Endothelial cell of umbilical vein (primary cell): ENCODE measurements at regions not wholly inside any gene's neighbourhood (a gene's known extent, or its start where the extent isn't known, plus 50 kb on each side); places are given as distances from the start of the nearest gene placed in this dataset.

Source experiments
- BruUV-seq: library from RNA; stranded (reverse); fragments of 400-500 nt; replicated peaks from 2 replicates; lab custom pipeline; 2021; lab: Mats Ljungman, UMichigan
- CTCF ChIA-PET: fragments of 300-600, 350-600 bp; sonication (Branson Sonifier 250); formaldehyde crosslinking; loops from one replicate; lab custom pipeline; 2021; ENCODE audit warnings: antibody characterized with exemption, inconsistent platforms; lab: Charles Lee
- POLR2A ChIA-PET: fragments of 300-600, 350-600 bp; sonication (Branson Sonifier 250); formaldehyde crosslinking; loops from one replicate; lab custom pipeline; 2021; ENCODE audit warnings: antibody characterized with exemption, inconsistent platforms; lab: Charles Lee
- DNase-seq: peaks from one replicate; pipeline ENCODE4 v3.0.0-alpha.2; 2011; ENCODE audit warnings: low read depth, low spot score
- FAIRE-seq: peaks from 2 replicates; lab custom pipeline; 2011; peaks lifted over from hg19 to GRCh38; lab: Jason Lieb, UNC
- H2AFZ ChIP-seq: 2 replicates; pipeline ENCODE4 v1.6.0; 2012; ENCODE audit warnings: low read depth, low read length, control low read depth, inconsistent platforms
- H3K27ac ChIP-seq: 2 replicates; pipeline ENCODE4 v1.5.1; 2011; ENCODE audit warnings: low read depth, mild to moderate bottlenecking, control low read depth, low read length, moderate library complexity; ENCODE audit not compliant: insufficient read depth
- H3K27me3 ChIP-seq, 2 experiments: 2 replicates each; pipeline versions ENCODE4 v1.6.0 to v1.6.1; 2011; ENCODE audit warnings: low read length in 2 of 2, mixed read lengths in 1 of 2; ENCODE audit not compliant: control insufficient read depth in 2 of 2, insufficient read depth in 2 of 2
- H3K36me3 ChIP-seq, 2 experiments: 2 replicates in 1 of 2; 3 replicates in 1 of 2; pipeline ENCODE4 v1.5.1; 2011; ENCODE audit warnings: low read length in 2 of 2, mild to moderate bottlenecking in 1 of 2, moderate library complexity in 1 of 2; ENCODE audit not compliant: control insufficient read depth in 2 of 2, insufficient read depth in 2 of 2; ENCODE audit errors: extremely low read depth in 1 of 2
- H3K4me1 ChIP-seq: 3 replicates; pipeline ENCODE4 v1.5.1; 2011; ENCODE audit warnings: mild to moderate bottlenecking, low read length; ENCODE audit not compliant: control insufficient read depth, insufficient read depth; ENCODE audit errors: extremely low read depth
- H3K4me2 ChIP-seq: 2 replicates; pipeline ENCODE4 v1.6.1; 2011; ENCODE audit warnings: low read length, control low read depth, mixed read lengths; ENCODE audit not compliant: insufficient read depth
- H3K4me3 ChIP-seq, 3 experiments: fragments of 200-600 bp in 1 of 3; sonication (generic), shearing (Covaris generic) in 1 of 3; replicated peaks in 1 of 3; 2 replicates each; pipeline ENCODE4 v1.5.1; 2011 to 2016; ENCODE audit warnings: control low read depth in 3 of 3, low read length in 3 of 3, mild to moderate bottlenecking in 2 of 3, inconsistent platforms in 1 of 3, low read depth in 1 of 3, moderate library complexity in 1 of 3; ENCODE audit not compliant: insufficient read depth in 1 of 3
- H3K79me2 ChIP-seq: 2 replicates; pipeline ENCODE4 v1.6.0; 2012; ENCODE audit warnings: low read length, inconsistent platforms; ENCODE audit not compliant: control insufficient read depth, insufficient read depth
- H3K9ac ChIP-seq: replicated peaks from 2 replicates; pipeline ENCODE3; 2011; ENCODE audit warnings: low read length, control low read depth; ENCODE audit not compliant: insufficient read depth; ENCODE audit errors: extremely low read depth
- H3K9me1 ChIP-seq: replicated peaks from 3 replicates; pipeline ENCODE4 v1.6.0; 2011; ENCODE audit warnings: mild to moderate bottlenecking, low read length; ENCODE audit not compliant: control insufficient read depth, insufficient read depth; ENCODE audit errors: extremely low read depth
- H3K9me3 ChIP-seq: replicated peaks from 2 replicates; pipeline ENCODE4 v1.5.1; 2012; ENCODE audit warnings: low read length, inconsistent platforms; ENCODE audit not compliant: control insufficient read depth, insufficient read depth
- H4K20me1 ChIP-seq: replicated peaks from 2 replicates; pipeline ENCODE3; 2011; ENCODE audit warnings: mild to moderate bottlenecking, low read length; ENCODE audit not compliant: control insufficient read depth, insufficient read depth; ENCODE audit errors: extremely low read depth
- GATA2 ChIP-seq: IDR thresholded peaks from 2 replicates; pipeline ENCODE4 v1.7.0; 2011; ENCODE audit warnings: low read depth, mild to moderate bottlenecking, moderate library complexity, mixed read lengths, low read length; ENCODE audit not compliant: insufficient read length, insufficient read depth
- JUN ChIP-seq: IDR thresholded peaks from 2 replicates; pipeline ENCODE4 v1.6.1; 2011; ENCODE audit warnings: borderline replicate concordance, low read depth; ENCODE audit not compliant: insufficient read length, insufficient read depth
- POLR2AphosphoS5 ChIP-seq: IDR thresholded peaks from 2 replicates; pipeline ENCODE4 v1.6.1; 2012; ENCODE audit warnings: low read depth, mild to moderate bottlenecking, control low read depth, low read length, moderate library complexity; ENCODE audit not compliant: insufficient read depth
- dilution Hi-C: fragments of 300-500 bp; cut with MboI; formaldehyde crosslinking; loops from one replicate; pipeline ENCODE4 v1.15.0; 2019; ENCODE audit warnings: low sequenced_read_pairs; ENCODE audit not compliant: extremely low pct_ligation_motif_present
- intact Hi-C: fragments of 100-400 bp; cut with micrococcal nuclease; formaldehyde crosslinking; loops from one replicate; pipeline ENCODE4 v1.10.0; 2022
- TF ChIP-seq, protein P1 (sequence below), 2 donors: IDR thresholded peaks; 1 replicate in 1 of 2; 2 replicates in 1 of 2; pipeline ENCODE4 v1.5.1; 2011; ENCODE audit warnings: low read length in 2 of 2, mild to moderate bottlenecking in 2 of 2, moderate library complexity in 2 of 2, control low read depth in 1 of 2, inconsistent platforms in 1 of 2, low read depth in 1 of 2; ENCODE audit not compliant: insufficient read depth in 1 of 2; ENCODE audit errors: extremely low read depth in 1 of 2
- TF ChIP-seq, protein P2 (sequence below): IDR thresholded peaks from 2 replicates; pipeline ENCODE4 v1.6.1; 2011; ENCODE audit not compliant: insufficient read depth, insufficient read length

GRCh38 chrX:88603237-88603636 is 143.8 kb upstream of the CPXCR1 start:
- no peak overlapping the region for H3K4me2 ChIP-seq
- no peak for DNase-seq
- no TSS peak for BruUV-seq
- H3K36me3 ChIP-seq = no peaks in the 10 kb centered on the region
- no peaks in the 10 kb centered on the region for H3K9me3 ChIP-seq
- no peaks in the 10 kb centered on the region for H3K9me1 ChIP-seq
- intact Hi-C loops = no loop called here
- no peaks in the 10 kb centered on the region for H3K27me3 ChIP-seq
- FAIRE-seq = no peak
- CTCF ChIA-PET = no interaction called here
- H3K4me3 ChIP-seq = no peak overlapping the region
- H2AFZ ChIP-seq = no peak overlapping the region
- TF ChIP-seq, protein P1, sequence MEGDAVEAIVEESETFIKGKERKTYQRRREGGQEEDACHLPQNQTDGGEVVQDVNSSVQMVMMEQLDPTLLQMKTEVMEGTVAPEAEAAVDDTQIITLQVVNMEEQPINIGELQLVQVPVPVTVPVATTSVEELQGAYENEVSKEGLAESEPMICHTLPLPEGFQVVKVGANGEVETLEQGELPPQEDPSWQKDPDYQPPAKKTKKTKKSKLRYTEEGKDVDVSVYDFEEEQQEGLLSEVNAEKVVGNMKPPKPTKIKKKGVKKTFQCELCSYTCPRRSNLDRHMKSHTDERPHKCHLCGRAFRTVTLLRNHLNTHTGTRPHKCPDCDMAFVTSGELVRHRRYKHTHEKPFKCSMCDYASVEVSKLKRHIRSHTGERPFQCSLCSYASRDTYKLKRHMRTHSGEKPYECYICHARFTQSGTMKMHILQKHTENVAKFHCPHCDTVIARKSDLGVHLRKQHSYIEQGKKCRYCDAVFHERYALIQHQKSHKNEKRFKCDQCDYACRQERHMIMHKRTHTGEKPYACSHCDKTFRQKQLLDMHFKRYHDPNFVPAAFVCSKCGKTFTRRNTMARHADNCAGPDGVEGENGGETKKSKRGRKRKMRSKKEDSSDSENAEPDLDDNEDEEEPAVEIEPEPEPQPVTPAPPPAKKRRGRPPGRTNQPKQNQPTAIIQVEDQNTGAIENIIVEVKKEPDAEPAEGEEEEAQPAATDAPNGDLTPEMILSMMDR (IDR thresholded peaks at IDR 0.05; ENCODE audit: extremely low read depth in 1 of 2, insufficient read depth in 1 of 2, low read depth in 1 of 2, low read length in 2 of 2) = no peak
- TF ChIP-seq GATA2 (no peak), JUN (no peak), POLR2AphosphoS5 (no peak)
- TF ChIP-seq, protein P2, sequence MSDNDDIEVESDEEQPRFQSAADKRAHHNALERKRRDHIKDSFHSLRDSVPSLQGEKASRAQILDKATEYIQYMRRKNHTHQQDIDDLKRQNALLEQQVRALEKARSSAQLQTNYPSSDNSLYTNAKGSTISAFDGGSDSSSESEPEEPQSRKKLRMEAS = no peak
- peaks cover 2% of the 10 kb centered on the region for H3K4me1 ChIP-seq
- H3K9ac ChIP-seq = no peak overlapping the region
- POLR2A ChIA-PET = no interaction called here
- H3K79me2 ChIP-seq = no peaks in the 10 kb centered on the region
- H4K20me1 ChIP-seq = no peaks in the 10 kb centered on the region
- dilution Hi-C loops = no loop called here
- no peak overlapping the region for H3K27ac ChIP-seq
